WTC11 (cell line): ENCODE measurements at regions not wholly inside any gene's neighbourhood (a gene's known extent, or its start where the extent isn't known, plus 50 kb on each side); places are given as distances from the start of the nearest gene placed in this dataset.

ENCODE experiments used
- ATF1 ChIP-seq: sonication (generic); formaldehyde crosslinking; IDR thresholded peaks from 2 replicates; pipeline ENCODE4 v1.8.1; 2023; ENCODE audit warnings: mild to moderate bottlenecking, moderate library complexity, missing genetic modification reagents
- CTCF ChIP-seq: fragments of 200-600 bp; IDR thresholded peaks from 2 replicates; pipeline ENCODE4 v1.8.0; 2022; ENCODE audit warnings: antibody characterized with exemption
- GABPB1 ChIP-seq: sonication (generic); formaldehyde crosslinking; IDR thresholded peaks from 2 replicates; pipeline ENCODE4 v1.8.1; 2023; ENCODE audit warnings: mild to moderate bottlenecking, missing genetic modification reagents
- ZNF121 ChIP-seq: sonication (generic); formaldehyde crosslinking; IDR thresholded peaks from 2 replicates; pipeline ENCODE4 v1.8.0; 2023; ENCODE audit warnings: missing genetic modification reagents
- TF ChIP-seq, protein P1 (sequence below): sonication (generic); formaldehyde crosslinking; IDR thresholded peaks from 2 replicates; pipeline ENCODE4 v1.8.1; 2022; ENCODE audit warnings: missing genetic modification reagents, borderline replicate concordance
- TF ChIP-seq, protein P2 (sequence below): sonication (generic); formaldehyde crosslinking; IDR thresholded peaks from 2 replicates; pipeline ENCODE4 v1.8.0; 2022; ENCODE audit warnings: mild to moderate bottlenecking, missing genetic modification reagents
- TF ChIP-seq, protein P3 (sequence below): sonication (generic); formaldehyde crosslinking; IDR thresholded peaks from 2 replicates; pipeline ENCODE4 v1.8.1; 2023; ENCODE audit warnings: mild to moderate bottlenecking, missing genetic modification reagents

DNA sequence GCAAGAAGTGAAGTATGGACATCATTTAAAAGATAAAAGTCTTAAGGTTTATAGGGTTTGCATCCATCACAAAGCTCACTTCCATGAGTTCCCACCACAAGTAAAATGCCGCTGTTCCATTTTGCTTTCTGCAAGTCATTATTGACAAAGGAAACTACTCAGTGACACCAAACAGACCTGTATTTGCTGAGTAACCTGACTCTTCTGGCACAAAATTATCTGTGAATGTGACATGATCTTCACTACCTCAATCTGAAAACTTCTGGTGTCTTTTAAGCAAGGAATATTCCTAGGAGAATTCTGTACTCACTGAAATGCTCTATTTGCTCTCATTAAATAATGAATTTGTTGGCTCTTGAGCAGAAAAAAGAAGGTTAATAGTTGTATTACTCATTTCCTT, 1077.4 kb upstream of the ADGRL4 start:
- TF ChIP-seq CTCF = no peak
- TF ChIP-seq, protein P1, sequence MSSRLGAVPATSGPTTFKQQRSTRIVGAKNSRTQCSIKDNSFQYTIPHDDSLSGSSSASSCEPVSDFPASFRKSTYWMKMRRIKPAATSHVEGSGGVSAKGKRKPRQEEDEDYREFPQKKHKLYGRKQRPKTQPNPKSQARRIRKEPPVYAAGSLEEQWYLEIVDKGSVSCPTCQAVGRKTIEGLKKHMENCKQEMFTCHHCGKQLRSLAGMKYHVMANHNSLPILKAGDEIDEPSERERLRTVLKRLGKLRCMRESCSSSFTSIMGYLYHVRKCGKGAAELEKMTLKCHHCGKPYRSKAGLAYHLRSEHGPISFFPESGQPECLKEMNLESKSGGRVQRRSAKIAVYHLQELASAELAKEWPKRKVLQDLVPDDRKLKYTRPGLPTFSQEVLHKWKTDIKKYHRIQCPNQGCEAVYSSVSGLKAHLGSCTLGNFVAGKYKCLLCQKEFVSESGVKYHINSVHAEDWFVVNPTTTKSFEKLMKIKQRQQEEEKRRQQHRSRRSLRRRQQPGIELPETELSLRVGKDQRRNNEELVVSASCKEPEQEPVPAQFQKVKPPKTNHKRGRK (CRISPR knock-in tag) = no peak
- no peak for TF ChIP-seq ZNF121 (CRISPR knock-in tag)
- TF ChIP-seq, protein P2, sequence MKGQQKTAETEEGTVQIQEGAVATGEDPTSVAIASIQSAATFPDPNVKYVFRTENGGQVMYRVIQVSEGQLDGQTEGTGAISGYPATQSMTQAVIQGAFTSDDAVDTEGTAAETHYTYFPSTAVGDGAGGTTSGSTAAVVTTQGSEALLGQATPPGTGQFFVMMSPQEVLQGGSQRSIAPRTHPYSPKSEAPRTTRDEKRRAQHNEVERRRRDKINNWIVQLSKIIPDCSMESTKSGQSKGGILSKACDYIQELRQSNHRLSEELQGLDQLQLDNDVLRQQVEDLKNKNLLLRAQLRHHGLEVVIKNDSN (CRISPR knock-in tag) = no peak
- TF ChIP-seq, protein P3, sequence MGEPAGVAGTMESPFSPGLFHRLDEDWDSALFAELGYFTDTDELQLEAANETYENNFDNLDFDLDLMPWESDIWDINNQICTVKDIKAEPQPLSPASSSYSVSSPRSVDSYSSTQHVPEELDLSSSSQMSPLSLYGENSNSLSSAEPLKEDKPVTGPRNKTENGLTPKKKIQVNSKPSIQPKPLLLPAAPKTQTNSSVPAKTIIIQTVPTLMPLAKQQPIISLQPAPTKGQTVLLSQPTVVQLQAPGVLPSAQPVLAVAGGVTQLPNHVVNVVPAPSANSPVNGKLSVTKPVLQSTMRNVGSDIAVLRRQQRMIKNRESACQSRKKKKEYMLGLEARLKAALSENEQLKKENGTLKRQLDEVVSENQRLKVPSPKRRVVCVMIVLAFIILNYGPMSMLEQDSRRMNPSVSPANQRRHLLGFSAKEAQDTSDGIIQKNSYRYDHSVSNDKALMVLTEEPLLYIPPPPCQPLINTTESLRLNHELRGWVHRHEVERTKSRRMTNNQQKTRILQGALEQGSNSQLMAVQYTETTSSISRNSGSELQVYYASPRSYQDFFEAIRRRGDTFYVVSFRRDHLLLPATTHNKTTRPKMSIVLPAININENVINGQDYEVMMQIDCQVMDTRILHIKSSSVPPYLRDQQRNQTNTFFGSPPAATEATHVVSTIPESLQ (CRISPR knock-in tag) = no peak
- no peak for TF ChIP-seq ATF1
- TF ChIP-seq GABPB1 (CRISPR knock-in tag) = no peak
